Neuronal stem cell (in vitro differentiated cells): ENCODE measurements at regions not wholly inside any gene's neighbourhood (a gene's known extent, or its start where the extent isn't known, plus 50 kb on each side); places are given as distances from the start of the nearest gene placed in this dataset.

Experiments
- DNase-seq: peaks from one replicate; pipeline ENCODE4 v3.0.0-alpha.2; 2013; ENCODE audit warnings: low spot score
- H2AFZ ChIP-seq: one replicate; pipeline ENCODE4 v1.6.1; 2013; ENCODE audit warnings: mild to moderate bottlenecking, low read length, inconsistent platforms
- H2AK5ac ChIP-seq: 2 replicates; pipeline ENCODE4 v1.6.1; 2013; ENCODE audit warnings: low read depth, mild to moderate bottlenecking, inconsistent platforms, low read length, moderate library complexity, mixed read lengths
- H2BK120ac ChIP-seq: 2 replicates; pipeline ENCODE4 v1.6.1; 2013; ENCODE audit warnings: low read depth, mild to moderate bottlenecking, inconsistent platforms, low read length, moderate library complexity, mixed read lengths
- H2BK12ac ChIP-seq: one replicate; pipeline ENCODE4 v1.6.1; 2013; ENCODE audit warnings: low read length, inconsistent platforms
- H2BK15ac ChIP-seq: 2 replicates; pipeline ENCODE4 v1.6.1; 2013; ENCODE audit warnings: mild to moderate bottlenecking, low read length, inconsistent platforms, mixed read lengths
- H2BK5ac ChIP-seq: one replicate; pipeline ENCODE4 v1.6.1; 2013; ENCODE audit warnings: inconsistent platforms, mild to moderate bottlenecking, low read length, moderate library complexity
- H3K14ac ChIP-seq: one replicate; pipeline ENCODE4 v1.6.1; 2013; ENCODE audit warnings: low read length, inconsistent platforms
- H3K18ac ChIP-seq: 2 replicates; pipeline ENCODE4 v1.6.1; 2013; ENCODE audit warnings: low read length, inconsistent platforms
- H3K23ac ChIP-seq: 2 replicates; pipeline ENCODE4 v1.6.1; 2013; ENCODE audit warnings: low read depth, mild to moderate bottlenecking, mixed read lengths, low read length, inconsistent platforms; ENCODE audit not compliant: poor library complexity
- H3K27ac ChIP-seq: replicated peaks from 3 replicates; pipeline ENCODE4 v1.5.1; 2013; ENCODE audit warnings: low read length, inconsistent platforms
- H3K27me3 ChIP-seq, 3 experiments: 2 replicates each; pipeline ENCODE4 v1.6.1; 2013; ENCODE audit warnings: low read length in 3 of 3, mild to moderate bottlenecking in 2 of 3, inconsistent platforms in 1 of 3, low read depth in 1 of 3, mixed read lengths in 1 of 3, moderate library complexity in 1 of 3; ENCODE audit not compliant: control insufficient read depth in 3 of 3, insufficient read depth in 3 of 3
- H3K36me3 ChIP-seq, 2 donors: replicated peaks in 1 of 2; 2 replicates each; pipeline ENCODE4 v1.6.1; 2013; ENCODE audit warnings: low read length in 2 of 2; ENCODE audit not compliant: control insufficient read depth in 2 of 2, insufficient read depth in 2 of 2
- H3K4ac ChIP-seq: 2 replicates; pipeline ENCODE4 v1.6.1; 2013; ENCODE audit warnings: inconsistent platforms, mild to moderate bottlenecking, low read length, moderate library complexity
- H3K4me1 ChIP-seq, 2 donors: 1 replicate in 1 of 2; 2 replicates in 1 of 2; pipeline ENCODE4 v1.6.1; 2013; ENCODE audit warnings: low read length in 2 of 2, low read depth in 1 of 2; ENCODE audit not compliant: control insufficient read depth in 2 of 2, insufficient read depth in 1 of 2
- H3K4me2 ChIP-seq: one replicate; pipeline ENCODE4 v1.6.1; 2013; ENCODE audit warnings: mild to moderate bottlenecking, low read length, inconsistent platforms; ENCODE audit not compliant: insufficient read depth, poor library complexity, severe bottlenecking
- H3K4me3 ChIP-seq, 2 donors: 2 replicates each; pipeline ENCODE4 v1.5.1; 2013; ENCODE audit warnings: low read length in 2 of 2, mild to moderate bottlenecking in 2 of 2, inconsistent platforms in 1 of 2, moderate library complexity in 1 of 2
- H3K79me1 ChIP-seq: one replicate; pipeline ENCODE4 v1.6.1; 2013; ENCODE audit warnings: low read depth, mild to moderate bottlenecking, inconsistent platforms, low read length, moderate library complexity
- H3K9ac ChIP-seq: one replicate; pipeline ENCODE4 v1.6.1; 2013; ENCODE audit warnings: mild to moderate bottlenecking, low read depth, low read length, inconsistent platforms; ENCODE audit not compliant: poor library complexity
- H3K9me3 ChIP-seq, 2 donors: replicated peaks in 1 of 2; 2 replicates each; pipeline versions ENCODE3 to v1.6.1; 2013; ENCODE audit warnings: low read length in 2 of 2, mild to moderate bottlenecking in 2 of 2, inconsistent platforms in 1 of 2, low read depth in 1 of 2, mixed read lengths in 1 of 2, moderate library complexity in 1 of 2; ENCODE audit not compliant: control insufficient read depth in 2 of 2, insufficient read depth in 1 of 2
- H4K8ac ChIP-seq: one replicate; pipeline ENCODE4 v1.6.1; 2013; ENCODE audit warnings: low read depth, mild to moderate bottlenecking, inconsistent platforms, low read length, moderate library complexity
- H4K91ac ChIP-seq: one replicate; pipeline ENCODE4 v1.6.1; 2013; ENCODE audit warnings: low read length, low read depth, mild to moderate bottlenecking, inconsistent platforms; ENCODE audit not compliant: poor library complexity
- WGBS, 2 donors: extraction: QIAGEN DNeasy Blood & Tissue Kit; methylation state at CpG; one replicate each; pipeline ENCODE4 v1.1.7; 2013; ENCODE audit warnings: missing lambda C conversion rate in 2 of 2, mixed read lengths in 1 of 2; ENCODE audit not compliant: insufficient read length in 2 of 2, insufficient replicate concordance in 1 of 2; ENCODE audit errors: extremely low coverage in 2 of 2; 5-methylcytosine and 5-hydroxymethylcytosine counted together

- Histone ChIP-seq H3K27ac (no peak overlapping the region), H3K27me3 (no peaks in the 10 kb centered on the region), H3K4me3 (no peak overlapping the region), H3K18ac (no peak overlapping the region), H2BK120ac (no peak overlapping the region), H2BK5ac (no peak overlapping the region), H4K91ac (no peak overlapping the region), H3K23ac (no peak overlapping the region), H3K14ac (no peak overlapping the region), H3K4me1 (peaks cover 0 to 1% of the 10 kb centered on the region in 2 donors), H2AK5ac (no peak overlapping the region), H3K4ac (no peak overlapping the region), H2BK12ac (no peak overlapping the region), H3K9ac (no peak overlapping the region), H3K4me2 (no peak overlapping the region), H2BK15ac (no peak overlapping the region), H3K36me3 (no peaks in the 10 kb centered on the region), H3K79me1 (no peaks in the 10 kb centered on the region), H4K8ac (no peak overlapping the region), H2AFZ (no peak overlapping the region), H3K9me3 (peaks cover 0 to 1% of the 10 kb centered on the region in 2 donors)
- no peak for DNase-seq
- no CpG with 5 or more reads among the region's 4 CpGs for WGBS, 2 donors
Observed at GRCh38 chr6:51250317-51250716, 431.6 kb downstream of the TFAP2B start.

GRCh38 chr6:51257938-51258337 lies 439.3 kb downstream of the TFAP2B start:
- Histone ChIP-seq H3K4ac (no peak overlapping the region), H4K91ac (no peak overlapping the region), H3K9me3 (no peaks in the 10 kb centered on the region), H3K27ac (no peak overlapping the region), H2BK12ac (no peak overlapping the region), H4K8ac (no peak overlapping the region), H3K4me3 (no peak overlapping the region), H2BK120ac (no peak overlapping the region), H3K23ac (no peak overlapping the region), H3K18ac (no peak overlapping the region), H3K9ac (no peak overlapping the region), H3K27me3 (no peaks in the 10 kb centered on the region), H3K36me3 (no peaks in the 10 kb centered on the region), H2AK5ac (no peak overlapping the region), H3K14ac (no peak overlapping the region), H2BK15ac (no peak overlapping the region), H3K79me1 (no peaks in the 10 kb centered on the region), H2AFZ (no peak overlapping the region), H2BK5ac (no peak overlapping the region), H3K4me2 (no peak overlapping the region), H3K4me1 (peaks cover 0 to 2% of the 10 kb centered on the region in 2 donors)
- no peak for DNase-seq
- no CpG with 5 or more reads among the region's 2 CpGs for WGBS, 2 donors

GRCh38 chr6:51260003-51260402 lies 441.3 kb downstream of the TFAP2B start:
- no peak overlapping the region for H2AK5ac ChIP-seq
- no peak for DNase-seq
- H3K79me1 ChIP-seq = no peaks in the 10 kb centered on the region
- H3K4ac ChIP-seq = no peak overlapping the region
- no peak overlapping the region for H3K4me3 ChIP-seq
- no peak overlapping the region for H3K9ac ChIP-seq
- no peak overlapping the region for H3K23ac ChIP-seq
- H3K9me3 ChIP-seq = no peaks in the 10 kb centered on the region
- H3K27me3 ChIP-seq = no peaks in the 10 kb centered on the region
- H2AFZ ChIP-seq = no peak overlapping the region
- no peak overlapping the region for H3K27ac ChIP-seq
- H3K4me2 ChIP-seq = no peak overlapping the region
- no peak overlapping the region for H4K91ac ChIP-seq
- H3K18ac ChIP-seq = no peak overlapping the region
- no peaks in the 10 kb centered on the region for H3K36me3 ChIP-seq
- H2BK15ac ChIP-seq = no peak overlapping the region
- peaks cover 0 to 2% of the 10 kb centered on the region in 2 donors for H3K4me1 ChIP-seq
- no peak overlapping the region for H3K14ac ChIP-seq
- H2BK120ac ChIP-seq = no peak overlapping the region
- no peak overlapping the region for H2BK12ac ChIP-seq
- no peak overlapping the region for H4K8ac ChIP-seq
- no peak overlapping the region for H2BK5ac ChIP-seq
- no CpG with 5 or more reads among the region's 3 CpGs for WGBS, 2 donors

- Histone ChIP-seq H3K36me3 (no peaks in the 10 kb centered on the region), H2AK5ac (no peak overlapping the region), H3K14ac (no peak overlapping the region), H2BK15ac (no peak overlapping the region), H3K18ac (no peak overlapping the region), H2BK12ac (no peak overlapping the region), H3K23ac (no peak overlapping the region), H4K8ac (no peak overlapping the region), H2BK120ac (no peak overlapping the region), H3K9me3 (no peaks in the 10 kb centered on the region), H3K9ac (no peak overlapping the region), H3K79me1 (no peaks in the 10 kb centered on the region), H4K91ac (no peak overlapping the region), H3K4me2 (no peak overlapping the region), H3K4me3 (no peak overlapping the region), H3K27ac (no peak overlapping the region), H2AFZ (no peak overlapping the region), H3K4ac (no peak overlapping the region), H3K27me3 (no peaks in the 10 kb centered on the region), H2BK5ac (no peak overlapping the region), H3K4me1 (peaks cover 0 to 2% of the 10 kb centered on the region in 2 donors)
- WGBS, 2 donors = no CpG with 5 or more reads among the region's 5 CpGs
- DNase-seq = no peak
Observed at GRCh38 chr6:51261691-51262090, 443.0 kb downstream of the TFAP2B start.
